Heart left ventricle (tissue), 16 donors: ENCODE measurements at regions not wholly inside any gene's neighbourhood (a gene's known extent, or its start where the extent isn't known, plus 50 kb on each side); places are given as distances from the start of the nearest gene placed in this dataset.

Source experiments
- ATAC-seq, 4 donors: fragments of 200-7000 bp; cut with Tn5 transposase; one replicate each; pipeline ENCODE4 v1.9.1; 2020 to 2022; ENCODE audit warnings: moderate library complexity in 4 of 4, mild to moderate bottlenecking in 3 of 4, moderate number of reproducible peaks in 1 of 4
- DNase-seq, 5 donors: peaks; one replicate each; pipeline ENCODE4 v3.0.0-alpha.2; 2020
- H3K27ac ChIP-seq, 12 donors: fragments of 200-600 bp; sonication (generic) in 4 of 12; one replicate each; pipeline versions ENCODE4 v1.5.0 to v1.8.0; 2016 to 2022; ENCODE audit warnings: mild to moderate bottlenecking in 2 of 12
- H3K27me3 ChIP-seq, 9 donors: fragments of 200-600 bp; sonication (generic) in 2 of 9; one replicate each; pipeline versions ENCODE4 v1.5.1 to v1.8.0; 2016 to 2022; ENCODE audit warnings: mild to moderate bottlenecking in 3 of 9
- H3K36me3 ChIP-seq, 9 donors: fragments of 200-600 bp; sonication (generic) in 2 of 9; one replicate each; pipeline versions ENCODE4 v1.5.0 to v1.8.0; 2018 to 2022; ENCODE audit warnings: mild to moderate bottlenecking in 2 of 9
- H3K4me1 ChIP-seq, 12 donors: fragments of 200-600 bp; sonication (generic) in 4 of 12; one replicate each; pipeline versions ENCODE4 v1.5.0 to v1.8.0; 2016 to 2022; ENCODE audit warnings: mild to moderate bottlenecking in 3 of 12
- H3K4me3 ChIP-seq, 12 donors: fragments of 200-600 bp; sonication (generic) in 4 of 12; one replicate each; pipeline versions ENCODE4 v1.5.0 to v1.8.0; 2017 to 2022; ENCODE audit warnings: mild to moderate bottlenecking in 9 of 12, moderate library complexity in 4 of 12
- H3K9me3 ChIP-seq, 12 donors: fragments of 200-600 bp; sonication (generic) in 4 of 12; one replicate each; pipeline versions ENCODE4 v1.5.0 to v1.8.0; 2016 to 2022; ENCODE audit warnings: mild to moderate bottlenecking in 1 of 12
- CTCF ChIP-seq, 12 donors: fragments of 200-600 bp; sonication (generic) in 4 of 12; IDR thresholded peaks; one replicate each; pipeline versions ENCODE4 v1.5.0 to v1.8.0; 2018 to 2022; ENCODE audit warnings: antibody characterized with exemption in 12 of 12, mild to moderate bottlenecking in 5 of 12
- POLR2A ChIP-seq, 2 donors: fragments of 450-650 bp; IDR thresholded peaks; one replicate each; pipeline ENCODE4 v1.6.1; 2017; ENCODE audit warnings: antibody characterized with exemption in 2 of 2, mild to moderate bottlenecking in 2 of 2, moderate library complexity in 2 of 2
- WGBS, 4 donors: extraction: QIAGEN DNeasy Blood & Tissue Kit in 2 of 4; methylation state at CpG; one replicate each; pipeline versions ENCODE4 v1.1.5 to v1.1.7; 2013 to 2018; 5-methylcytosine and 5-hydroxymethylcytosine counted together
- intact Hi-C, 10 donors: fragments of 100-400 bp; cut with DNase I; formaldehyde crosslinking; loops; one replicate each; pipeline versions ENCODE4 v1.11.1 to v1.14.2; 2022
- donor health status: ischemic (EF 13 %, LVEDD 7.1; RV severe dilation, severe dysfunction).
- donor health status: healthy with polysubstance abuse.
- donor health status: DM: no; HTN: yes; CAD: no.
- donor health status: DM: no; HTN: no; CAD: no.
- donor health status: ischemic (EF 25% LVEDD 6.9; RV normal size, moderate dysfunction).
- donor health status: ischemic (EF 25% LVEDD 5.7; RV mildly dilated, moderate dysfunction).
- donor health status: healthy.
- donor health status: DM: yes; HTN: yes; CAD: no.
- donor health status: ischemic (EF 35%, LVEDD 5.7; RV mildly dilated, moderate dysfunction).
- donor health status: nonischemic (EF 11% LVEDD 7.7; RV severe dilation, severe dysfunction).
- donor health status: DM: yes; HTN: yes; CAD: no.
- donor health status: PGD.
- donor health status: ischemic (EF 29% LVEDD 5.4; RV normal size, mild dysfunction).
- donor health status: nonischemic (EF 23%, LVEDD 6.1; RV moderate dilation, normal function).

DNA sequence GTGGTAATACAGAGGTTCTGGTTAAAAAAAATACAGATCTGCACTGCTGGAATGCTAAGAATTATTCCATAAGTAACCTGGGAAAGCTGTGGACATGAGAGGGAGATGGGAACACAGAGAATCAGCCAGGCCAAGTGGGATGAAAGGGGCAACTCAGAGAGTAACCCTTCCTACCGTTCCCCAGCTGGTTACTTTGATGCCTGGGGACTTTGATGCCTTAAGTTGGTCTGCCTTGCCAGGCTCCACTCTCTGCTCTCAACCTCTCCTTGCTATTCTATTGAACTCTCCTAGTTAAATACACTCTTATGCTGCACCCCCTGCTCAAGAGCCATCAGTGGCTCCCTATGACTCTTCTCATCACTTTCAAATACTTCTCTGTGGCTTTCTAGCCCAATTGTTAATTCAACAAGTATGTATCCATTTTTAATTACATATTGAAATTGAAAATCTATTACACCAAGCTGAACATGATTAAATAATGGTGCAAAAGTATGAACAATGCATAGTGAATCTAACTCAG is 315.5 kb downstream of the TLE3 start:
- Histone ChIP-seq H3K4me3 (no peak overlapping the region), H3K27me3 (peaks cover 0 to 33% (median 0%) of the 10 kb centered on the region in 9 donors), H3K27ac (no peak overlapping the region), H3K36me3 (no peaks in the 10 kb centered on the region), H3K4me1 (peaks cover 0 to 10% (median 0%) of the 10 kb centered on the region in 12 donors), H3K9me3 (peaks cover 0 to 6% (median 0%) of the 10 kb centered on the region in 12 donors)
- WGBS, 4 donors, result 37 to 74% (median 57%) methylated on average over 1 of the region's 1 CpG
- intact Hi-C loops, result no loop called here
- DNase-seq (no peak), ATAC-seq (no peak)
- TF ChIP-seq CTCF (IDR thresholded peaks at IDR 0.05) (no peak), POLR2A (IDR thresholded peaks at IDR 0.05) (no peak)

DNA sequence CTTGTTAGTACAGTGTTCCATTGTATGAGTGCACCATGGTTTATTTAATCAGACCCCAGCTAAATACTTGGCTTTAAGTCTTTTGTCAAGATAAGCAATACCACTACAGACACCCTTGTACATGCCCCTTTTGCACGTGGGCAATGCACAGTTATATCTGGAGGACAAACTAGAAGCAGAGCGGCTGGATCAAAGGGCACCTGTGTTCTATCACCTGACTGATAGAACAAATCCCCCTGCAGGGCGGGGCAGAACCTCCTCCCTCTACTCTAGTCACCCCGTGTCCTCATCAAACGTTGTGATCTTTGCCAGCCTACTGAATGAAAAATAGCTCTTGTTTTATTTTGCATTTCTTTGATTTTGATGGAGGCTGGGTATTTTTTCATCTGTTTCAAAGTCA is 314.9 kb downstream of the TLE3 start:
- H3K27ac ChIP-seq, result no peak overlapping the region
- no peak for DNase-seq
- peaks cover 0 to 29% (median 4%) of the 10 kb centered on the region in 9 donors for H3K27me3 ChIP-seq
- no peaks in the 10 kb centered on the region for H3K36me3 ChIP-seq
- no peak for TF ChIP-seq CTCF (IDR thresholded peaks at IDR 0.05)
- intact Hi-C loops, result no loop called here
- 34 to 39% (median 37%) methylated on average over 5 of the region's 5 CpGs for WGBS, 4 donors
- no peak for ATAC-seq
- peaks cover 0 to 10% (median 0%) of the 10 kb centered on the region in 12 donors for H3K4me1 ChIP-seq
- H3K4me3 ChIP-seq, result no peak overlapping the region
- peaks cover 0 to under 1% (median 0%) of the 10 kb centered on the region in 12 donors for H3K9me3 ChIP-seq

DNA sequence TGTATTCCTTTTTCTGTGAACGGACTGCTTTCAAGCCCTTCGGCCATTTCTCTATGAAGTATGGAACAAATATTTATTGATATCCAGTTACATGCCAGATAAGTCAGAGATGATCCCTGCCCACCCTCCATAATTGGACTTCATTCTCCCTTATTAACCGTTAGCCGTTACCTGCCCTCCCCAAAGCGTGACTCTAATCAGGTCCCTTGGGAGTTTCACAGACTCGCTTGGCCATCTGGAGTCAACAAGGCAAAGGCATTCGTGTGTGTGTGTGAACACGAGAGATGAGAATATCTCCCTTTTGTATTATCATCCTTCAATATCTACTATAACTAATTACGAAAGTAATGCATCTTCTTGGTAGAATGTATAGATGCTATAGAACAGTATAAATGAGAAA is 314.5 kb downstream of the TLE3 start:
- WGBS, 4 donors, result 61 to 72% (median 65%) methylated on average over 9 of the region's 9 CpGs
- Histone ChIP-seq H3K36me3 (no peaks in the 10 kb centered on the region), H3K4me1 (peaks cover 0 to 10% (median 0%) of the 10 kb centered on the region in 12 donors), H3K27ac (no peak overlapping the region), H3K27me3 (peaks cover 0 to 29% (median 4%) of the 10 kb centered on the region in 9 donors), H3K4me3 (no peak overlapping the region), H3K9me3 (no peaks in the 10 kb centered on the region)
- ATAC-seq (no peak), DNase-seq (no peak)
- intact Hi-C loops, result no loop called here
- TF ChIP-seq CTCF (IDR thresholded peaks at IDR 0.05), result no peak
- TF ChIP-seq POLR2A (IDR thresholded peaks at IDR 0.05), result no peak

DNA sequence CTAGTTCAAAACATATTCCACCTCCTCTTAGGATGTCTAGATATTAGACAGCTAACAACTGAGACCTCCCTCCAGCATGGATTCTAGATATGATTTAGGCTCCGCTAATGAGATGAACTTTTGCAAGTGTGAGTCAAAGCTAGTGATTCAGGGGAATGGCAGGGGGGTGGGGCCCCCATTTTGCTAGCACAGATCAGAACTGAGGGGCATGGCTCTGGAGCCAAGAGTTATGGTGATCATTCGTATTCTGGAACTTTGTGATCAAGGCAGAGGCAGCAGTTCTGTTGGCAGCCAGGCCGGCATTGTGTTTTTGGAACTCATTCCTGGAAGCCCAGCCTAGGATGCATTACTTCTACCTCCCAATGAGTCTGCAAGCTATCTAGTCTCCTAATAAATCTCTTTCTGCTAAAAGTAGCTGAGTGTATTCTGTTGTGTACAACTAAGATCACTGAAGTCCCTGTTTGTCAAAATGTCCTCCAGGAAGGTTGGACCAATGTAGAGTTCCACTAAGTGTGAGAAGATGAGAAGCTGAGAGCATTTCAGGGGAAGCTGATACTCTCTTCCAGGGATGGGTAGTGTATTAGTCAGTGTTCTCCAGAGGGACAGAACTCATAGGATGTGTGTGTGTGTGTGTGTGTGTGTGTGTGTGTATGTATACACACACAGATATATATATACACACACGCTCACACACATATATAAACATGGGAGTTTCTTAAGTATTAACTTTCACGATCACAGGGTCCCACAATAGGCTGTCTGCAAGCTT is 312.7 kb downstream of the TLE3 start:
- Histone ChIP-seq H3K9me3 (no peaks in the 10 kb centered on the region), H3K27me3 (peaks cover 0 to 29% (median 4%) of the 10 kb centered on the region in 9 donors), H3K36me3 (no peaks in the 10 kb centered on the region), H3K4me1 (peaks cover 0 to 10% (median 0%) of the 10 kb centered on the region in 12 donors), H3K4me3 (no peak overlapping the region), H3K27ac (no peak overlapping the region)
- TF ChIP-seq POLR2A (IDR thresholded peaks at IDR 0.05), result no peak
- no peak for TF ChIP-seq CTCF (IDR thresholded peaks at IDR 0.05)
- no peak for ATAC-seq
- 65 to 94% (median 83%) methylated on average over 5 of the region's 5 CpGs for WGBS, 4 donors
- intact Hi-C loops, result no loop called here
- DNase-seq, result no peak
